ENCODE measurements at regions not wholly inside any gene's neighbourhood (a gene's known extent, or its start where the extent isn't known, plus 50 kb on each side); places are given as distances from the start of the nearest gene placed in this dataset.

- no peak for ATAC-seq
- in situ Hi-C loops (cut with MboI): no loop called here
- H3K36me3 ChIP-seq (ENCODE audit: control insufficient read depth, insufficient read depth, low read length): no peaks in the 10 kb centered on the region
- H3K4me3 ChIP-seq: no peak overlapping the region
- H3K79me2 ChIP-seq (ENCODE audit: control insufficient read depth, insufficient read depth, low read length): no peaks in the 10 kb centered on the region
- no peak overlapping the region for H3K4me2 ChIP-seq (ENCODE audit: insufficient read depth, low read length)
- no peaks in the 10 kb centered on the region; the same call in 1 of the 2 replicates for H4K20me1 ChIP-seq (replicated peaks; ENCODE audit: control insufficient read depth, insufficient read depth, low read length)
- H3K9me3 ChIP-seq (replicated peaks; ENCODE audit: control insufficient read depth, insufficient read depth, low read depth, low read length): no peaks in the 10 kb centered on the region
- POLR2A ChIA-PET: no interaction called here
- peaks cover 31% of the 10 kb centered on the region in 2 experiments for H3K27me3 ChIP-seq (ENCODE audit: control insufficient read depth in 2 of 2, insufficient read depth in 2 of 2, low read length in 2 of 2)
- H3K9me1 ChIP-seq (ENCODE audit: control insufficient read depth, insufficient read depth, low read length): no peaks in the 10 kb centered on the region
- H2AFZ ChIP-seq (ENCODE audit: low read depth, low read length): no peak overlapping the region
- no TSS peak for BruUV-seq (replicated peaks)
- CTCF ChIA-PET (ENCODE audit: low intra/inter-chr PET ratio): no interaction called here
- H3K4me1 ChIP-seq (replicated peaks in 1 of 2; ENCODE audit: control insufficient read depth in 2 of 2, insufficient read depth in 2 of 2, low read length in 2 of 2): no peaks in the 10 kb centered on the region
- intact Hi-C loops (cut with micrococcal nuclease): no loop called here
- TF ChIP-seq, protein P1, sequence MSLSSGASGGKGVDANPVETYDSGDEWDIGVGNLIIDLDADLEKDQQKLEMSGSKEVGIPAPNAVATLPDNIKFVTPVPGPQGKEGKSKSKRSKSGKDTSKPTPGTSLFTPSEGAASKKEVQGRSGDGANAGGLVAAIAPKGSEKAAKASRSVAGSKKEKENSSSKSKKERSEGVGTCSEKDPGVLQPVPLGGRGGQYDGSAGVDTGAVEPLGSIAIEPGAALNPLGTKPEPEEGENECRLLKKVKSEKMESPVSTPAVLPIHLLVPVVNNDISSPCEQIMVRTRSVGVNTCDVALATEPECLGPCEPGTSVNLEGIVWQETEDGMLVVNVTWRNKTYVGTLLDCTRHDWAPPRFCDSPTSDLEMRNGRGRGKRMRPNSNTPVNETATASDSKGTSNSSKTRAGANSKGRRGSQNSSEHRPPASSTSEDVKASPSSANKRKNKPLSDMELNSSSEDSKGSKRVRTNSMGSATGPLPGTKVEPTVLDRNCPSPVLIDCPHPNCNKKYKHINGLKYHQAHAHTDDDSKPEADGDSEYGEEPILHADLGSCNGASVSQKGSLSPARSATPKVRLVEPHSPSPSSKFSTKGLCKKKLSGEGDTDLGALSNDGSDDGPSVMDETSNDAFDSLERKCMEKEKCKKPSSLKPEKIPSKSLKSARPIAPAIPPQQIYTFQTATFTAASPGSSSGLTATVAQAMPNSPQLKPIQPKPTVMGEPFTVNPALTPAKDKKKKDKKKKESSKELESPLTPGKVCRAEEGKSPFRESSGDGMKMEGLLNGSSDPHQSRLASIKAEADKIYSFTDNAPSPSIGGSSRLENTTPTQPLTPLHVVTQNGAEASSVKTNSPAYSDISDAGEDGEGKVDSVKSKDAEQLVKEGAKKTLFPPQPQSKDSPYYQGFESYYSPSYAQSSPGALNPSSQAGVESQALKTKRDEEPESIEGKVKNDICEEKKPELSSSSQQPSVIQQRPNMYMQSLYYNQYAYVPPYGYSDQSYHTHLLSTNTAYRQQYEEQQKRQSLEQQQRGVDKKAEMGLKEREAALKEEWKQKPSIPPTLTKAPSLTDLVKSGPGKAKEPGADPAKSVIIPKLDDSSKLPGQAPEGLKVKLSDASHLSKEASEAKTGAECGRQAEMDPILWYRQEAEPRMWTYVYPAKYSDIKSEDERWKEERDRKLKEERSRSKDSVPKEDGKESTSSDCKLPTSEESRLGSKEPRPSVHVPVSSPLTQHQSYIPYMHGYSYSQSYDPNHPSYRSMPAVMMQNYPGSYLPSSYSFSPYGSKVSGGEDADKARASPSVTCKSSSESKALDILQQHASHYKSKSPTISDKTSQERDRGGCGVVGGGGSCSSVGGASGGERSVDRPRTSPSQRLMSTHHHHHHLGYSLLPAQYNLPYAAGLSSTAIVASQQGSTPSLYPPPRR (CRISPR knock-in tag; IDR thresholded peaks at IDR 0.05; ENCODE audit: borderline replicate concordance): no peak
- TF ChIP-seq CBFA2T3 (IDR thresholded peaks at IDR 0.05): no peak
- no peak for TF ChIP-seq SMAD1 (IDR thresholded peaks at IDR 0.05; ENCODE audit: low read depth, low read length, partially characterized antibody)
- no peak for TF ChIP-seq ZNF444 (CRISPR knock-in tag; IDR thresholded peaks at IDR 0.05)
- TF ChIP-seq STAG1 (CRISPR knock-in tag; IDR thresholded peaks at IDR 0.05; ENCODE audit: borderline replicate concordance): no peak
- no peak for TF ChIP-seq FOXK2 (conservative IDR thresholded peaks at IDR 0.05 in 1 of 2, IDR thresholded peaks at IDR 0.05 in 1 of 2; ENCODE audit: low read depth in 2 of 2)
- no peak for TF ChIP-seq ARNT (IDR thresholded peaks at IDR 0.05)
- TF ChIP-seq NELFE (IDR thresholded peaks at IDR 0.05; ENCODE audit: insufficient read depth, insufficient read length): no peak
- TF ChIP-seq THRAP3 (IDR thresholded peaks at IDR 0.05; ENCODE audit: borderline replicate concordance): no peak
- no peak for TF ChIP-seq MAFG (tag; conservative IDR thresholded peaks at IDR 0.05)
- TF ChIP-seq NFYB (IDR thresholded peaks at IDR 0.05; ENCODE audit: extremely low read depth, insufficient read length): no peak
- no peak for TF ChIP-seq HNRNPUL1 (IDR thresholded peaks at IDR 0.05; ENCODE audit: low read length)
- no peak for TF ChIP-seq MEF2D (tag; conservative IDR thresholded peaks at IDR 0.05; ENCODE audit: low read depth)
- no peak for TF ChIP-seq ZNF699 (CRISPR knock-in tag; IDR thresholded peaks at IDR 0.05; ENCODE audit: insufficient replicate concordance)
- no peak for TF ChIP-seq ZNF277 (CRISPR knock-in tag; IDR thresholded peaks at IDR 0.05; ENCODE audit: borderline replicate concordance)
- TF ChIP-seq ZNF263 (CRISPR knock-in tag; IDR thresholded peaks at IDR 0.05; ENCODE audit: borderline replicate concordance): no peak
- TF ChIP-seq SIRT6 (IDR thresholded peaks at IDR 0.05; ENCODE audit: low read depth, low read length): no peak
- no peak for TF ChIP-seq ZBTB17 (CRISPR knock-in tag; IDR thresholded peaks at IDR 0.05)
- no peak overlapping the region for H3K27ac ChIP-seq (ENCODE audit: extremely low read depth, low read depth, low read length)
- H3K9ac ChIP-seq (ENCODE audit: insufficient read depth in 1 of 2, low read depth in 2 of 2, low read length in 2 of 2): no peak overlapping the region
- DNase-seq (ENCODE audit: extremely low read depth in 1 of 4, low spot score in 3 of 4): no peak
- FAIRE-seq: no peak
Observed at GRCh38 chr10:29030900-29031299, 258.0 kb upstream of the LYZL1 start.
